ENCODE measurements at regions not wholly inside any gene's neighbourhood (a gene's known extent, or its start where the extent isn't known, plus 50 kb on each side); places are given as distances from the start of the nearest gene placed in this dataset.

DNA sequence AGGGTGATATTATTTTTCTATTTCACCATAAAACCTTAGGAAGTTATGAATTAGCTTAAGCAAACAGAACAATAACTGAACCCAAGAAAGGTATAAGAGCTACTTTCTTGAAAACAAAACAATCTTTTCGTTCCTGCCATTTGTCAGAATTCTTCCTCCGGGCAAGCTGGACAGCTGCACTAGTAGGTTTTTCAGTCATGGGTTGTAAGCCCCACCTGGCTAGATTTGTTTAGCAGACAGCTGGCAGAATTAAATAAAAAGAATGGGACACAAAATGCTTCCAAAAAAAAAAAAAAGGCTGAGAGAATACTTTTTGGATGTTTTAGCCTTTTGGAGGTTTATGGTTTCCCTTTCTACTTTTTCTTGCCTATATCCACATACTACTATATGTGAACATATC lies 694.1 kb downstream of the ARHGAP15 start:
- H3K27ac ChIP-seq (ENCODE audit: low read length) = no peak overlapping the region
- Mint-ChIP-seq H3K4me3 (no peak overlapping the region), H3K27me3 (ENCODE audit: low read depth in 2 of 2) (peaks cover 11 to 22% of the 10 kb centered on the region in 2 donors), H3K36me3 (no peaks in the 10 kb centered on the region), H3K4me1 (no peaks in the 10 kb centered on the region), H3K27ac (no peak overlapping the region), H3K9me3 (no peaks in the 10 kb centered on the region)
- H3K27me3 ChIP-seq (ENCODE audit: control insufficient read depth, insufficient read depth, low read length) = peaks cover 2% of the 10 kb centered on the region
- ATAC-seq = no peak
- TF ChIP-seq, protein P1, sequence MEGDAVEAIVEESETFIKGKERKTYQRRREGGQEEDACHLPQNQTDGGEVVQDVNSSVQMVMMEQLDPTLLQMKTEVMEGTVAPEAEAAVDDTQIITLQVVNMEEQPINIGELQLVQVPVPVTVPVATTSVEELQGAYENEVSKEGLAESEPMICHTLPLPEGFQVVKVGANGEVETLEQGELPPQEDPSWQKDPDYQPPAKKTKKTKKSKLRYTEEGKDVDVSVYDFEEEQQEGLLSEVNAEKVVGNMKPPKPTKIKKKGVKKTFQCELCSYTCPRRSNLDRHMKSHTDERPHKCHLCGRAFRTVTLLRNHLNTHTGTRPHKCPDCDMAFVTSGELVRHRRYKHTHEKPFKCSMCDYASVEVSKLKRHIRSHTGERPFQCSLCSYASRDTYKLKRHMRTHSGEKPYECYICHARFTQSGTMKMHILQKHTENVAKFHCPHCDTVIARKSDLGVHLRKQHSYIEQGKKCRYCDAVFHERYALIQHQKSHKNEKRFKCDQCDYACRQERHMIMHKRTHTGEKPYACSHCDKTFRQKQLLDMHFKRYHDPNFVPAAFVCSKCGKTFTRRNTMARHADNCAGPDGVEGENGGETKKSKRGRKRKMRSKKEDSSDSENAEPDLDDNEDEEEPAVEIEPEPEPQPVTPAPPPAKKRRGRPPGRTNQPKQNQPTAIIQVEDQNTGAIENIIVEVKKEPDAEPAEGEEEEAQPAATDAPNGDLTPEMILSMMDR (IDR thresholded peaks at IDR 0.05) = no peak
- H3K4me3 ChIP-seq (ENCODE audit: low read length) = no peak overlapping the region
- H3K9me3 ChIP-seq (ENCODE audit: control insufficient read depth, insufficient read depth, low read length) = no peaks in the 10 kb centered on the region
- DNase-seq = no peak
- 97% methylated on average over 2 of the region's 2 CpGs for whole genome bisulfite sequencing (ENCODE audit: insufficient coverage)
- H3K4me1 ChIP-seq (ENCODE audit: control insufficient read depth, insufficient read depth, low read length) = no peaks in the 10 kb centered on the region
- intact Hi-C loops (cut with micrococcal nuclease) = no loop called here
- no peaks in the 10 kb centered on the region for H3K36me3 ChIP-seq (ENCODE audit: control insufficient read depth, insufficient read depth, low read length)

DNA sequence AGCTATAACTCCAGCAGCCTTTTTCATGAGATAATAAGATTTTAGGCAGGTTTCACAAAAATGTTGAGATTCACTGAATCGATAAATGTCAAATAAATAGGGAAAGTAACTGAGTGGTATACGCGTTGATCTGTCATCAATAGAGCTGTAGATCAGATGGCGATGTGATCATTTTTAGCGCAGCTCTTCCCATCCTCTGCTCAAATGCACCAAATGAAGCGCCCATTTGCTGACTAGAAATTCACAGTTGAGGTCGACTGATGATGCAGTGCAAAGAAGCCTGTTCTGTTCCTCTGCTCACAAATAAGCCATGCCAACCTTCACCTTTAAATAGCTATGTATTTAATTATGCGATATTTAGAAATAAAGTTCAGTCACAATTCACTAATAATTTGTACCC lies 693.5 kb downstream of the ARHGAP15 start:
- no peak for DNase-seq
- no peak for ATAC-seq
- intact Hi-C loops (cut with micrococcal nuclease) = no loop called here
- Mint-ChIP-seq H3K4me1 (no peaks in the 10 kb centered on the region), H3K27me3 (ENCODE audit: low read depth in 2 of 2) (peaks cover 10 to 22% of the 10 kb centered on the region in 2 donors), H3K9me3 (no peaks in the 10 kb centered on the region), H3K36me3 (no peaks in the 10 kb centered on the region), H3K27ac (no peak overlapping the region), H3K4me3 (no peak overlapping the region)
- WGBS (ENCODE audit: insufficient coverage) = 97% methylated on average over 7 of the region's 8 CpGs
- Histone ChIP-seq H3K4me1 (ENCODE audit: control insufficient read depth, insufficient read depth, low read length) (no peaks in the 10 kb centered on the region), H3K4me3 (ENCODE audit: low read length) (no peak overlapping the region), H3K9me3 (ENCODE audit: control insufficient read depth, insufficient read depth, low read length) (no peaks in the 10 kb centered on the region), H3K27ac (ENCODE audit: low read length) (no peak overlapping the region), H3K27me3 (ENCODE audit: control insufficient read depth, insufficient read depth, low read length) (peaks cover 2% of the 10 kb centered on the region), H3K36me3 (ENCODE audit: control insufficient read depth, insufficient read depth, low read length) (no peaks in the 10 kb centered on the region)
- TF ChIP-seq, protein P1 (IDR thresholded peaks at IDR 0.05) = no peak

DNA sequence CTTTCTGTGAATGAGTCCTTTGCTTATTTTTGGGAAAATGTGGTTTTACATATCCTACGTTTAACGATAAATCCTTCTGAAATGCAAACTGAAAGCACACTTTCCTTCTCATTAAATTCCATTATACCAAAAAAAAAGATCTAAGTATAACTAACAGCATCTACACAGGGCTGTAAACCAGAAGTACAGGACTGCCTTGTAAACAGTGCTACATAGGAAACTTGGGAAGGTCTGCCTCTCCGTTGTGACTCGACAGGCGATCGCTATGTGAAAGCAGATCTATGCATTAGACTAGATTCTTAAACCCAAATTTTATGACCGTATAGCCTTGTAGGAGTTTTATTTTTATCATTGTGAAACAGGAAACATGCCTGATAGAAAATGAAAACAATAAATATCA lies 690.5 kb downstream of the ARHGAP15 start:
- ATAC-seq (no peak), DNase-seq (no peak)
- no peaks in the 10 kb centered on the region for H3K4me1 Mint-ChIP-seq
- WGBS (ENCODE audit: insufficient coverage) = 89% methylated on average over 6 of the region's 7 CpGs
- H3K4me3 Mint-ChIP-seq = no peak overlapping the region
- Histone ChIP-seq H3K27ac (ENCODE audit: low read length) (no peak overlapping the region), H3K27me3 (ENCODE audit: control insufficient read depth, insufficient read depth, low read length) (peaks cover 2% of the 10 kb centered on the region), H3K9me3 (ENCODE audit: control insufficient read depth, insufficient read depth, low read length) (no peaks in the 10 kb centered on the region), H3K4me1 (ENCODE audit: control insufficient read depth, insufficient read depth, low read length) (no peaks in the 10 kb centered on the region), H3K36me3 (ENCODE audit: control insufficient read depth, insufficient read depth, low read length) (no peaks in the 10 kb centered on the region), H3K4me3 (ENCODE audit: low read length) (no peak overlapping the region)
- H3K27ac Mint-ChIP-seq = no peak overlapping the region
- TF ChIP-seq, protein P1 (IDR thresholded peaks at IDR 0.05) = no peak
- H3K27me3 Mint-ChIP-seq (ENCODE audit: low read depth in 2 of 2) = peaks cover 5 to 16% of the 10 kb centered on the region in 2 donors
- intact Hi-C loops (cut with micrococcal nuclease) = no loop called here
- H3K36me3 Mint-ChIP-seq = no peaks in the 10 kb centered on the region
- no peaks in the 10 kb centered on the region for H3K9me3 Mint-ChIP-seq

DNA sequence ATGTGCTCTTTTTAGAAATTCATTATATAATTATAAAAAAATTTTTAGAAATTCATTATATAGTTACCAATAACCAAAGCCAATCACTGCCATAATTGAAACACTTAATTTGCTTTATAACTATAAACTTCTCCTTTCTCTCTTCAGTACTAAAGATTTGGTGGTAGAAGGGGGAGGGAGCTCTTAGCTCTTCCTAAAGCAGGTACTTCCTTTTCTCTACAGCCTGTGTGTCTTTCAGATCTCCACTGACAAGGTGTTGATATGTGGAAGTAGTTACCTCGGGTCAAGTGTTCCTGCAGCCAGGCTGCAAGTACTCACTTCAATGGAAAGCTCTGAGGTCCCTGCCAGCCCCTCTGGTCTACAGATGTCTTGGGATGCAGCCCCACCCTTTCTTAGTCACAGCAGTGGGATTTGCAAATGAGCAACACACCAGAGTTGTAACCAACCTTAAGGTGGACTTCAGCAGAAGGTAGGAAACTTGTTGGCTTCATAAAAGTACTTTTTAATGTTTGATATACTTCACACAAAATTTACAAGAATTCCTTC lies 690.0 kb downstream of the ARHGAP15 start:
- Histone ChIP-seq H3K4me3 (ENCODE audit: low read length) (no peak overlapping the region), H3K27me3 (ENCODE audit: control insufficient read depth, insufficient read depth, low read length) (peaks cover 2% of the 10 kb centered on the region), H3K4me1 (ENCODE audit: control insufficient read depth, insufficient read depth, low read length) (no peaks in the 10 kb centered on the region), H3K27ac (ENCODE audit: low read length) (no peak overlapping the region), H3K36me3 (ENCODE audit: control insufficient read depth, insufficient read depth, low read length) (no peaks in the 10 kb centered on the region), H3K9me3 (ENCODE audit: control insufficient read depth, insufficient read depth, low read length) (no peaks in the 10 kb centered on the region)
- WGBS (ENCODE audit: insufficient coverage) = 10% methylated on average over 1 of the region's 1 CpG
- no peaks in the 10 kb centered on the region for H3K4me1 Mint-ChIP-seq
- ATAC-seq = no peak
- DNase-seq = no peak
- H3K4me3 Mint-ChIP-seq = no peak overlapping the region
- H3K36me3 Mint-ChIP-seq = no peaks in the 10 kb centered on the region
- peaks cover 5 to 16% of the 10 kb centered on the region in 2 donors for H3K27me3 Mint-ChIP-seq (ENCODE audit: low read depth in 2 of 2)
- intact Hi-C loops (cut with micrococcal nuclease) = no loop called here
- no peak overlapping the region for H3K27ac Mint-ChIP-seq
- H3K9me3 Mint-ChIP-seq = no peaks in the 10 kb centered on the region
- TF ChIP-seq, protein P1 (IDR thresholded peaks at IDR 0.05) = no peak

All from natural killer cell (primary cell).